ENCODE measurements at regions not wholly inside any gene's neighbourhood (a gene's known extent, or its start where the extent isn't known, plus 50 kb on each side); places are given as distances from the start of the nearest gene placed in this dataset.

DNA sequence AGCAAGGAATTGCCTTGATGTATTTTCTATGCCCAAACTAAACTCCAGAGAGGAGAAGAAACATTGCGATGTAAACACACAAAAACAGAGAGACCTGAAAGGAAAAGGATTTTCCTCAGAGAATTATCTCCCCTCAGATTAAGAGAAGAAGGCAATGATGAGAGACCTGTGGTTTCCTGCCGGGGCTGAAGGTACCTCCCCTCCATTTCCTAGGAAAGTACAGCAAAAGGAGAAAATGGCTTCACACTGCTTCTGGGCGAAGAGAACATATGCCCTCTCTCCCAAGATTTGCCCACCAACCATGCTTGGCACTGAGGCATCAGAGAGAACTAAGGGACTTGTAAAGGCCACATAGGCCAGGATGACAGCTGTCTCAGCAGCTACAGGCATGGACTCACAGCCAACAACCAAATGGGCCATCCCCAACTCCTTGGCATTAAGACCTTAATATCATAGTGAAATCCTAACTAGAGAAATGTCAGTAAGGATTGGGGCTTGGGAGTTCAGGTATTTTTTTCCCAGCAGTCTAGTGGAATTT is 523.0 kb downstream of the PTPRC start:
- TF ChIP-seq, protein P1, sequence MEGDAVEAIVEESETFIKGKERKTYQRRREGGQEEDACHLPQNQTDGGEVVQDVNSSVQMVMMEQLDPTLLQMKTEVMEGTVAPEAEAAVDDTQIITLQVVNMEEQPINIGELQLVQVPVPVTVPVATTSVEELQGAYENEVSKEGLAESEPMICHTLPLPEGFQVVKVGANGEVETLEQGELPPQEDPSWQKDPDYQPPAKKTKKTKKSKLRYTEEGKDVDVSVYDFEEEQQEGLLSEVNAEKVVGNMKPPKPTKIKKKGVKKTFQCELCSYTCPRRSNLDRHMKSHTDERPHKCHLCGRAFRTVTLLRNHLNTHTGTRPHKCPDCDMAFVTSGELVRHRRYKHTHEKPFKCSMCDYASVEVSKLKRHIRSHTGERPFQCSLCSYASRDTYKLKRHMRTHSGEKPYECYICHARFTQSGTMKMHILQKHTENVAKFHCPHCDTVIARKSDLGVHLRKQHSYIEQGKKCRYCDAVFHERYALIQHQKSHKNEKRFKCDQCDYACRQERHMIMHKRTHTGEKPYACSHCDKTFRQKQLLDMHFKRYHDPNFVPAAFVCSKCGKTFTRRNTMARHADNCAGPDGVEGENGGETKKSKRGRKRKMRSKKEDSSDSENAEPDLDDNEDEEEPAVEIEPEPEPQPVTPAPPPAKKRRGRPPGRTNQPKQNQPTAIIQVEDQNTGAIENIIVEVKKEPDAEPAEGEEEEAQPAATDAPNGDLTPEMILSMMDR (IDR thresholded peaks at IDR 0.05; ENCODE audit: poor library complexity, severe bottlenecking): no peak
- no peak for TF ChIP-seq POLR2AphosphoS5 (IDR thresholded peaks at IDR 0.05)
- no peak for TF ChIP-seq EP300 (conservative IDR thresholded peaks at IDR 0.05; ENCODE audit: poor library complexity, severe bottlenecking)
- no peak for TF ChIP-seq MXI1 (conservative IDR thresholded peaks at IDR 0.05; ENCODE audit: poor library complexity, severe bottlenecking)
- TF ChIP-seq RAD21 (conservative IDR thresholded peaks at IDR 0.05): no peak
- TF ChIP-seq REST (IDR thresholded peaks at IDR 0.05; ENCODE audit: borderline replicate concordance): no peak

Measured in neural cell (in vitro differentiated cells).